ENCODE measurements at regions not wholly inside any gene's neighbourhood (a gene's known extent, or its start where the extent isn't known, plus 50 kb on each side); places are given as distances from the start of the nearest gene placed in this dataset.
A peak's percentile ranks its signal among the peaks of the same experiment; 100 is the strongest.

DNA sequence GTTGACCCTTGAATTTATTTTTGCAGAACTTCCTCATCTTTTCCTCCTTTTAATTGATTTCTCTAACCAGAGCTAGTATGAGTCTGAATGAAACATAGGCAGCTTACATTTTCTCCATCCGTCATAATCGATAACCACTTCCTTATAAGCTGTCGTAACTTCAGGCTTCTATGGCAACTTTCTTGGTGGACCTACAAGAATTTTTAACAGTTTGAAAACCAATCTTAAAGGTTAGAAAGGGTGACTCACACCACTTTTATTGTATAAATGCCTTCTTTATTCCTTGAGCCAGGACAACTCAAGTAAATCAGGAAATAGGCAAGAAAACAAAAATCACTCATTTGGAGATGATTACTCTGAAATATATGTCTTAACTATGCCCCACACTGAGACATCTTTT, 105.7 kb upstream of the KL start:
- no peak for DNase-seq (ENCODE audit: low read depth, low spot score)

DNA sequence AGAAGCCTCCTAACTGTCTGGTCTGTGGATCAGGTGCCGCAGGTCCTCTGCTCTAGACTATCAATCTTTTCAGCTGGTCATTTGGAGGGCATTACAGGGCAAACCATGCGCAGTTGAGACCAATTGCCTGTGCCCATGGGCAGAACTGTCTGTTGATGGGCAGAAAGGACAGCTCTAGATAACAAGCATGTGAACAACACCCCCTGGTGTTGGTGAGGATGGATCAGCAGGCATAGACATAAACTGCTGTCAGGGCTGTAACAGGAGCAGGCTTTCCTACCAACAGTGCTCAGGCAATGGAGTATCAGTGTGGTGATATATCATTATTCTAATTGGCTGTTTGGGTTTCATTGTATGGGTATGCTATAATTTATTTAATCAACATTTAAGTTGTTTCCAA, 104.7 kb upstream of the KL start:
- DNase-seq (ENCODE audit: low read depth, low spot score): peak; percentile 13

DNA sequence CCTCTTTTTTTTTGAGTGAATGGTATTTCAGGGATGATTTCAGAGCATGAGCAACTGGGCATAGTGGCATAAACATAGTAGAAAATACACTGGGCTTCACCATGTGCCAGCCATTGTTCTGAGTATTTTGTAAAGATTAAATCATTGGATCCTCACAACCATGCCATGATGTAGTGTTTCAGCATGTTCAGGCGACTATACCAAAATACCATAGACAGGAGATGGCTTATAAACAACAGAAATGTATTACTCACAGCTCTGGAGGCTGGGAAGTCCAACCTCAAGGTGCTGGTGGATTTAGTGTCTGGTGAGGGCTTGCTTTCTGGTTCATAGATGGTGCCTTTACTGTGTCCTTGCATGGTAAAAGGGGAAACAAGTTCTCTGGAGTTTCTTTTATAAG, 101.5 kb upstream of the KL start:
- DNase-seq (ENCODE audit: low read depth, low spot score): no peak

DNA sequence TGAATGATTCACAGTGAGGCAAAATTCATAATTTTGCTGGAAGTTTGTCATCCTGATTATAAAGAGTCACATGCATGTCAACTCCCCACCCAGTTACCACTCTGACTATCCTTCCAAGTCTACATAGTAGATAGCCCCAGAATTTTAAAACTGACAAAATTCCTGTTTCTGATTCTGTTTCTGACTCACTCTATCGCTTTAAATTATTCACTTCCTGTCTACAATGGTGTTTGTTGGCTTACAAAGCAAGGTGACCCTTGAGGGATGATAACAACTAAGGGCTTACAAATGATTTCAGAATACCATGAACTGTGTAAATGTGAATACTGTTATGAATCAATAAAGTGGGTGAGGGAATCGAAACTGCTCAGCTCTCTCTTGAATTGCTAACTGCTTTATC, 98.7 kb upstream of the KL start:
- no peak for DNase-seq (ENCODE audit: low read depth, low spot score)

DNA sequence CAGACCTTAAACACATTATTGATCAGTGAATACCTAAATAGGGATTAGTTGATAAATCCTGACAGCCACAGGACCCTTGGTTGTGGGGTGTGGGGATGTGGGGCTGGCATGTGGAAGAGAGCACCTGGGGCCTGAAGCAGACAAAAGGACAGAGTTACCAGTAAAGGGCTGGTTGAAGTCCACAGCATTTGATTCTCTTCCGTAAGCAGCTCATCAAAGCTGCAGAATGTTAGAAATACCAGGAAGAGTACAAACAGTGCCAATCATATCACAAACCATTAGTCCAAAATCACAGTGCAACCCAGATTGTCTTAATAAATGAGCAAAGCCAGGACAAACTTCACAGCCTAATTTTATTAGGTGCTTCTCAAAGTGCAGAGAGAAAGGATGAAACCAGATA, 92.5 kb upstream of the KL start:
- no peak for DNase-seq (ENCODE audit: low read depth, low spot score)

DNA sequence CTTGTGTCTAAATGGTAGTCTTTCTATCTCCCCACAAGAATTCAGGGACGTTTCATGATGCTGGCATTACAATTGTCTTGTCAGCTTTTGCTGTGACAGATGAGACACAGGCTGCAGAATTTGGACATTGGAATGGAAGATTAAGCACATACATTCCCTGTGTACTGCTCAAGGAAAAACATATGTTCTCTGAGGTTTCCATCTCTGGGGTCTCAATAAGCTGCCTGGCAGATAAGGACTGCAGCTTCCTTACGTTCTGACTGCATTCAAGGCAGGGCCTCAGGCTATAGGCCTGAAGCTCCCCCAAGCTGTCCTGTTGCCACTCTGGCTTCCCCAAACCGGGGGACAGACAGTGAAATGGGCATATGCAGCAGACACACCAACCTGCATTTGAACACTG, 91.3 kb upstream of the KL start:
- DNase-seq (ENCODE audit: low read depth, low spot score): no peak

DNA sequence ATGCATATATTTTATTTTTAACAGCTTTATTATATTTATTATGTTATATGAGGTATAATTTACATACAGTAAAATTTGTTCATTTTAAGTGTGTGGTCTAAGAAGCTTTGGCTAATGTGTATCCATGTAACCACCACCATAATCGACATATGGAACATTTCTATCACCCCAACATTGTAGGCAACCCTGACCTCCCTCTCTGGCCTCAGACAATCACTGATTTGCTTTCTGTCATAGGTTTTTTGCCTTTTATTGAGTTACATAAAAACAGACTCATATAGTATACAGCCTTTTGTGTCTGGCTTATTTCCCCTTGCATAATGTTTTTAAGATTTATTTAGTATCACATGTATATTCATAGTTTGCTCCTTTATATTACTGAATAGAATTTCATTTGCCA, 90.7 kb upstream of the KL start:
- DNase-seq (ENCODE audit: low read depth, low spot score): no peak

DNA sequence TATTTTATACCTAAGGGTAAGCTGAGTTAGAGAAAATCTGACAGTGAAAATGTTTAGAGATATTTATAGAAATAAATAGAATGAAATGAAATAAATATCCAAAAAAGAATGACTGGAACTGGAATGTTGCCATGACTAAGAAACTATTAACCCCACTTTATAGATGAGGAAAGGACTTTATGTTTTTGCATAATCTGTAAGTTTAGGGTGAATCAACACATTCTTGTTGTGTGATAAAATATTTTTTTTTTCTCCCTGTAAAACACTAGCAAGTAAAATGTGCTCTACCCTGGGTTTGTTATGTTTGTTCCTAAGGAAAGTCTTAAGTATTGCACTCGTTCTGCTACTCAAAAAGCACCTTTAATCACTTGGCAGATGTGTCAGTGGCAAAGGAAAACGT, 83.8 kb upstream of the KL start:
- DNase-seq (ENCODE audit: low read depth, low spot score): no peak

DNA sequence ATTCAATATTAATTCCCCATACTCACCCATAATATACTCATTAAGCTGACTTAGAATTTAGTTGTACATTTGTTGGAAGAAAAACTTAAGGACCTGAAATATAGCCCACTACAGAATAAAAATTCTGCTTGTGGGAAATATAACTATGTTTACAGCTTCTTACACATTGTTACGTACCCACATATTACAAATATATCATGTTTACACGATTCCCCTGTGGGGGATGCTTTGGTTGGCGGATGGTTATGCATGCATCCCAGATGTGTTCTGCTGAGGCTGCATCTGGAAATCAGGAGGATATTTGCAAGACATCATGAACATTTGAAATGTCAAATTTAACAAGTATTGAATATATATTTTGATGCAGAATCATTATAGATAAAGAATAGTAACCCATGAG, 79.5 kb upstream of the KL start:
- DNase-seq (ENCODE audit: low read depth, low spot score): no peak

DNA sequence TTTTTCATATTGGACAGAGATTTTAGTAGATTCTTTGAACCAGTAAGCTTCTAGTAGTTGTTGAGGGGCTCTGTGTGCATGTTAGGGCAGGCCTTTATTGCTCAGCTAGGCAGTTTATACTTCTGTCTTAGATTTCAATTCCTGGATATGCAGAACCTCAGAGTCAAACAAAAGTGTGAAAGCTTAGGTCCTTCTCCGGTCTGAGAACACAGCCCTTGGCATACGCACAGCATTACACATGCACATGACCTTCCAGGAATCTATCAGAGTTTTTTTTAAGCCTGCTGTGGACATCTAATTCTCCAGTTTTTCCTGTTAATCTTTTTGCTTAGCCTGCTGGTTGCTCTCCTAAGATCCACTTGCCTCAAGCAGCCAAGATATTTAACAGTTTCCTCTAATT, 77.9 kb upstream of the KL start:
- no peak for DNase-seq (ENCODE audit: low read depth, low spot score)

DNA sequence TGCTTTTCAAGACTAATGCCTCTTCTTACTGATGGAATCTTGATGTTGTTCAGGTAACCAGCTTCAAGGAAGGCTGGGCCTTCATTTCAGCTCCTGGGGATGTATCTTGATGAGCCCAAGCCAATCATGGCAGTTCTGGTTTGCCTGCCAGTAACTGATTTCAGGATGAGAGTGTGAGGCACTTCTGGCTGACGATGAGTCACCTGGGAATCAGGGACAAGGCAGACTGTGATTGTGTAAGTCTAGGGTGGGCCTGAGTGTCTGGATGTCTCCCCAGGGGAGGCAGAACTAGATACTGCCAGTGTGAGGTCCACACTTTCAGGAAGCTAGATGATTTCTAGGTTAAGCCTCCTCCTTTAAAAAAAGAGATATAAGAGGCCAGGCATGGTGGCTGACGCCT, 77.3 kb upstream of the KL start:
- DNase-seq (ENCODE audit: low read depth, low spot score): no peak

DNA sequence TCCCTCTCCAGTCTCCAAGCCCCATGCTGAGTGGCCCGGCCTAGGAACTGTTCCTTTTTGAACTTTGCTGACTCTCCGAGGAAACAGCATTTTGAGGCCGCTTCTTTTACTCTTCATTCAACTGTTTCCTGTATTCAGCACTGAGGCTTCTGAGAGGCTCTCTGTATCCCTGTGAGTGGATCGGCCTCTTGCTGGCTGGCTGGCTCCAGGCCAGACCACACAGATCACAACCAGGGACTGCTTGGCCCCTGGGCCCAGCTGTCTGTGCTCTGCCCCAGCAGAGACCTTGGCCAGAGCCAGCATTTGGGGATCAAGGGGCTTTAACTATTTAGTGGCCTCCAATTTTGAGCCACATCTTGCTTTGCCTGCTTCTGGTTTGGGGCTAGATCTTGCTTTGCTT, 75.6 kb upstream of the KL start:
- DNase-seq (ENCODE audit: low read depth, low spot score): peak; percentile 39

DNA sequence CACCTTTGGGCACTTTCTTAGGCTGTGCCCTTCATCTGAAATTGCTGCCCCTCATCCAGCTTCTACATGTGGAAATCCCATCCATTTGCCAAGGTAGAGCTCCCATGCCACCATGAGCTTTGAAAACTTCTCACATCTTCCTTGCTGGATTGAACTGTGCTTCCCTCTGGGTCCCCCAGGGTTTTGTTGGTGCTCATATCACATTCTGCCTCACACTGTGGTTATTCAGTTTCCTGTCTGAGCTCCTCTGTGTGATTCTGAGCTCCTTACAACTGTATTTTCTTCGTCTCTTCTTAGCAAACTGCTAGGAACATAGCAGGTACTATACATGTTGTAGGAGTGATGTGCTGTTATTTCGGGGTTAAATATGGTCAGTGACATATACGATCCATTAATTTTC, 74.9 kb upstream of the KL start:
- no peak for DNase-seq (ENCODE audit: low read depth, low spot score)

DNA sequence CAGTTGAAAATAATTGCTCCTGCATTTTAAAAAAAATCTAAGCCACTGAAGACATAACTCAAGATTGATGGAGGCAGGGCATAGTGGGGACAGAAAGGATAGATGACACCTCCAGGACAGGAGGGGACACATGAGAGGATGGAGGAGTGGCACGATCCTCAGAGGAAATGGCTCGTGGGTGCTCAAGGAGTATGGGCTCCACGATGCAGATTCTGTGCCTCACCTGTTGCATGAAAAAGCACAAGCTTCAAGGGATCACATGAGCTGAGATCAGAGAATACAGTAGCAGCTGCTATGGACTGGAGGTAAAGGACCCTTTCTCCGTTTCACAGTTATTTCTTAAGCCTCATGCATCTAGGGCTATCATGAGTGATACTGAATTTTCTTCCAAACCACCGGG, 69.7 kb upstream of the KL start:
- no peak for DNase-seq (ENCODE audit: low read depth, low spot score)

DNA sequence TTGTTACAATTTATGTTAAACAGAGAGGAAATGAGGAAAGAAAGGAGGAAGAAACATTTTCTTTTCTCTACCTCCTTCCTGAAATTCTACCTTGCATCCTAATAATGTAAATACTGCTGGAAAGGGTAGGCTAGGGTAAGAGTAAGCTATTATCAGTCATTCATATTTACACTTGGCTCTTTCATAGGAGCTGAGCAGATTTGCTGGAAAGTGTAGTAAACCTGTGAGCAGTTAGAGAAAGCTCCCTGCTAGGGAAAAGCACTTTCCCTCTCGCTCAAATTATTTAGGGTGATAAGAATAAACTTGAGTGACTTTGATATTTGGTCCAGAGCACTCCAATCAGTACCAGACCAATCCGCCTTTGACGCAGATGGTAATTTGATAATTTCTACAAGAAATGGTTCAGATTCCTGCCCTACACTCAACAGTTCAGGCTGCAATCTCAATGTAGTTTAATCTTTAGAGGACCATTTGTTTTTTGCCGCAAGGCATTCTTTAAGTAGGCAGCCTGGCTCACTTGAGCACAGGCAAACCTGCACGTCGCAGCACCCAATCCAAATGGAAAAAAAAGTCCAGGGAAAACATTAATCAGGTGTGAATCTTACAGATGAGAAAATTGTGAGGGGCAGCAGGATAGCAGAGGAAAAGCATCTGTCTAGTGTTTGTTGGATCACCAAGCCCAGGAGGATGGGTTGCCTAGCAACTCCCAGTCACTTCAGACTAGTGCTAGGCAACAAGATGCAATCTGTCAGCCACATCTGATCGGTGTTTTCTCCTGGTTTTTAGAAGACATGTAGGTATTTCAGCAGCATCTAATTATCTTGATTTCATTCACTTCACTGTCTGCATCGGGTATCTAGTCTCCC, 68.6 kb upstream of the KL start:
- no peak for DNase-seq (ENCODE audit: low read depth, low spot score)

DNA sequence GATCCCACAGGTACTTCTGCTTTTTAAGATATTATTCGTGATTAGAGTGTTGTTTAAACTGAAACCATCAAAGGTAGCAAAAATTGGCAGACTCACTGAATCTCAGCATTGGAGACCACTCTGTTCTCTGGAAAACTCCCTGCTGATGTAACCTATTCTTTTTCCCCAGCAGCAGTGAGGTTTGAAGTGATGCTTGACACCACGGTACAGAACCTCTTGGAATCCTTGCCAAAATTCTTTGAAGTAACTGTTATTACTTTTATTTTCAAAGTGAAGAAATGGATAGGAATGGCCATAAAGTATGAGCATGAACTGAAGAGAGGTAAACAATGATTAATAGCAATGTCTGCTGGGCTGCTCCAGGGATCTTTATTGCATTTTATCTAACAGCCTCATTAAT, 66.4 kb upstream of the KL start:
- no peak for DNase-seq (ENCODE audit: low read depth, low spot score)

DNA sequence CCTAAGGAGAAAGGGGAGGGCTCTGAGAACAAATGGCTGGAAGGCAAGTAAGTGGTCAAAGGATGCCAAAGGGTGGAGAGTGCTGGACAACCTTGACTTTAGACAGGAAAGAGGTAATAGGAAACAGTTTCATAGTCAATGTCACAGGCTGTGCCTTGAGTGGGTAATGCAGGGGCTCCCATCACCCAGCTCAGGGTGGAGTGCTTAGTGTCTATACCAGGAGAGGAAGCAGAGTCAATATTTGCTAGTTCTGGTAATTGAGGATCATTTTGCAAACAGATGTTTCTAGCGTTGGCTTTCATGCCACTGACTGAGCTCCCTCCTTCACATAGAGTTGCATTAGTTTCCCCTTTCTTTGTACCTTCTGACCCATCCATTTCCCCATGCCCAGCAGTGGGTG, 64.6 kb upstream of the KL start:
- no peak for DNase-seq (ENCODE audit: low read depth, low spot score)

DNA sequence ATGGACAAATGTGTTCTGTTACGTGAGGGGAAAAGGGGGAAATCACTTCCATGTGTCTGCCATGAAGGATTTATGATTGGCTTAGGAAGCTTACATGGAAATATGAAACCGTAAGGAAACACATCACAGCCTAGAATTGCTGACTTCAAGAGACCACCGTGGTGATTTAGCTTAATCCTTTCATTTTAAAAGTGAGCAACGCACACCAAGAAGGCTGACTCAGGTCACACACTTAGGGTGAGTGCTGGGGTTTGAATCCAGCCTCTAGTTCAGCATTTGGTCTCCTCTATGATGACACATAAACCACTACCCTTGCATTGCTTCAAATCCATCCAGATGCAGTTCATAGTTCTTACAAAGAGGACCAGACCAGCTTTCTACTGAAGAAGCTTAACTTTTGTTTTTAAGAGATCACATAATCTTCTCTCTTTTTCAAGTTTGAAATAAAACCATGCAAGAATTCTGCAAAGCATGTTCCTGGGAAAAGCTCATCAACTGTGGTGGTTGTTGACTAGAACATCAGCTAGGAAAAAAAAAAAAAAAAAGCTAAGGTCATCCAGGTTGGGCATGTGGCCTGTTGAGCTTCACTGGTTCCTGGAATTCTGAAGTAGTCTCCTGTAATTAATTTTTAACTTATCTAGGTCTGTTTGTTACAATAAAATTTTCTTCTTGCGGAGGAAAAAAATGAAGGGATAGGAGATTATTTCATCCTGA, 60.2 kb upstream of the KL start:
- DNase-seq (ENCODE audit: low read depth, low spot score): no peak

DNA sequence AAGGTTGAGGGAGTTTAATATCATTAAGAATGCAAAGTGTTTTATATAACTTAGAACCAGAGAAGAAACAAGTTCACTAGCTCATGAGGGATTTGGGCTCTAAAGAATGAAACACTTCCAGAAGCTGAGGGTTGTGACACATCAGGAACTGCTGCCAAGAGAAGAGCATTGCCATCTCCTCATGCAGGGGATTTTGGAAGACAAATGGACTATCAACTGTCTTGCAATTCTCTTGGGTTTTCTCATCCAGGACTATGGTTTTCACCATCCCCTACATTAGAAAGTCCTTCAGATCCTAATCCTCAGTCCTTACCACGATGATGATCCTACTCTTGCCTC, 59.7 kb upstream of the KL start:
- no peak for DNase-seq (ENCODE audit: low read depth, low spot score)

DNA sequence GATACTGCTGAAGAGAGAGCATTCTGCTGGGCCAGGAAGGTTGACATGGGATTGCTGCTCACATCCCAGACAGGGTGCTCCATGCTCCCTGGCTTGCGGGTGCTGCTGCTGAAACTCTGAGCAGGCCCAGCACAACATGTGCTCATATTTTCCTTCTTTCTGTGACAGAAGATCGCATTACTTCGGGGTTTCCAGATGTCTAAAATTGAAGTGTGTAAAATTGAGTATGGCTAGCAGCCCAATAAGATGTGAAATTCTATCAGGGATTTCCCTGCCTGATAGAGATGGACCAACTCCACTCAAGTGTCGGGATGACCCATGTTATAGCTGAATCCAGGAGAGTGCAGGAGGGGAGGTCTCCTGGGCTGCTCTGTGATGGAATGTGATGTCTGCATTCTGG, 55.6 kb upstream of the KL start:
- DNase-seq (ENCODE audit: low read depth, low spot score): no peak

DNA sequence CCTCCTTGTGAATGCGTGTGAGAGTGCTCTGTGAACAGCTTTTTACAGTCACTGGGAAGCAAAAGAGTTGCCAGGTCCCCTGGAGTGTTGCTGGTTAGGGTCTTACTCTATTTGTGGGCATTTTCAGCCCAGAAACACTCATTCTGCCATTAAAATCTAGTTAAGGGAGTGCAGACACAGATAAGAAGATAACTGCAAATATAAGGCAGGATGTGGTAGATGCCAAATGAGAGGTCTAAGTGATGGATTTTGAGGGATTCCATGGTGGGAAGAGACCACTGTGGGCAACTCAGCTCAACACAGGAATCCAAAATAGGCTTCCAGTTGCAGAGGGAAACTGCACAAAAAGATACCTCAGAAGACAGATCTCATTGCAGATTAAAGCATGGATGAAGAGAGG, 54.5 kb upstream of the KL start:
- DNase-seq (ENCODE audit: low read depth, low spot score): no peak

DNA sequence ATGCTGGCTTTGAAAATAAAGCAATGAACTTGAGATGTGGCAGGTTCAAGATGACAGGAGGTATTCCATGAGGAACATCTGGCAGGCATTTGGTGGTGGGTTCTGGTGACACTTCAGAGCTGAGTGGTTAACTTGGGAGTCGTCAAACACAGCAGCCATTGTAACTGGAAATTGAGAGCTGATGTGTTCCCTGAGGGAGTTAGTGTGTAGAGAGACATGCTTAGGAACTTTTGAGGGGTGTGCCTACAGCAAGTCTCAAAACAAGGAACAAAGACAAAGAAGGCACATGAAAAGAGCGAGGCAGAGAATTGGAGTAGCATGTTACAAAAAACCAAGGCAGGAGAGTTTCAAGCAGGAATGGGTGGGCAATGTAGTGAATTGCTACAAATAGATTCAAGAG, 53.9 kb upstream of the KL start:
- DNase-seq (ENCODE audit: low read depth, low spot score): no peak

DNA sequence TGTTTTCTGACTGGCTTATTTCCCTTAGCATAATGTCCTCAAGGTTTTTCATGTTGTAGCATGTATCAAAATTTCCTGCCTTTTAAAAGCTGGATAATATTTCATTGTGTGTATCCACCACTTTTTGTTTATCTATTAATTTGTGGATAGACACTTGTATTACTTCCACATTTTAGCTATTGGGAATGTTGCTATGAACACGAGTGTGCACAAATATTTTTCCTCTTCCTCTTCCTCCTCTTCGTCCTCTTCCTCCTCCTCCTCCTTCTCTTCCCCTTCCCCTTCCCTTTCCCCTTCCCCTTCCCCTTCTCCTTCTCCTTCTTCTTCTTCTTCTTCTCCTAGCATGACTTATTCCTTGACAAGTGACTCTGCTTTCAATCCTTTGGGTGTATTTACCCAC, 51.2 kb upstream of the KL start:
- DNase-seq (ENCODE audit: low read depth, low spot score): no peak

Data from smooth muscle cell of the brain vasculature (primary cell).